Heart right ventricle (tissue), 16 donors: ENCODE measurements at regions not wholly inside any gene's neighbourhood (a gene's known extent, or its start where the extent isn't known, plus 50 kb on each side); places are given as distances from the start of the nearest gene placed in this dataset.

ENCODE experiments used
- ATAC-seq, 8 donors: fragments of 200-7000 bp; cut with Tn5 transposase; one replicate each; pipeline ENCODE4 v1.9.1; 2020; ENCODE audit warnings: mild to moderate bottlenecking in 8 of 8, moderate library complexity in 8 of 8, moderate number of reproducible peaks in 1 of 8
- DNase-seq, 2 donors: peaks; one replicate each; pipeline ENCODE4 v3.0.0-alpha.2; 2020
- H3K27ac ChIP-seq, 10 donors: fragments of 200-600 bp; sonication (generic) in 2 of 10; one replicate each; pipeline versions ENCODE4 v1.5.0 to v1.8.0; 2020 to 2022; ENCODE audit warnings: mild to moderate bottlenecking in 3 of 10
- H3K27me3 ChIP-seq, 7 donors: fragments of 200-600 bp; one replicate each; pipeline ENCODE4 v1.8.0; 2021 to 2022; ENCODE audit warnings: mild to moderate bottlenecking in 2 of 7
- H3K36me3 ChIP-seq, 9 donors: fragments of 200-600 bp; sonication (generic) in 1 of 9; one replicate each; pipeline versions ENCODE4 v1.5.0 to v1.8.0; 2020 to 2022; ENCODE audit warnings: mild to moderate bottlenecking in 2 of 9
- H3K4me1 ChIP-seq, 9 donors: fragments of 200-600 bp; sonication (generic) in 1 of 9; one replicate each; pipeline versions ENCODE4 v1.5.0 to v1.8.0; 2020 to 2022; ENCODE audit warnings: mild to moderate bottlenecking in 4 of 9
- H3K4me3 ChIP-seq, 10 donors: fragments of 200-600 bp; sonication (generic) in 2 of 10; one replicate each; pipeline versions ENCODE4 v1.5.0 to v1.8.0; 2020 to 2022; ENCODE audit warnings: mild to moderate bottlenecking in 7 of 10, moderate library complexity in 2 of 10
- H3K9me3 ChIP-seq, 11 donors: fragments of 200-600 bp in 10 of 11; sonication (generic) in 2 of 11; one replicate each; pipeline versions ENCODE4 v1.5.0 to v1.8.0; 2013 to 2022; ENCODE audit warnings: mild to moderate bottlenecking in 2 of 11, control low read depth in 1 of 11, moderate library complexity in 1 of 11
- CTCF ChIP-seq, 9 donors: fragments of 200-600 bp; sonication (generic) in 2 of 9; IDR thresholded peaks; one replicate each; pipeline versions ENCODE4 v1.5.0 to v1.8.0; 2021 to 2022; ENCODE audit warnings: antibody characterized with exemption in 9 of 9, mild to moderate bottlenecking in 5 of 9, moderate library complexity in 1 of 9
- WGBS, 2 donors: extraction: QIAGEN DNeasy Blood & Tissue Kit; methylation state at CpG; one replicate each; pipeline ENCODE4 v1.1.7; 2013; ENCODE audit warnings: inconsistent platforms in 1 of 2; 5-methylcytosine and 5-hydroxymethylcytosine counted together
- intact Hi-C, 10 donors: fragments of 100-400 bp; cut with DNase I; formaldehyde crosslinking; loops; one replicate each; pipeline versions ENCODE4 v1.11.1 to v1.14.2; 2022
- donor health status: Arrhythmogenic right ventricular cardiomyopathy.
- donor health status: ischemic (EF 13 %, LVEDD 7.1; RV severe dilation, severe dysfunction).
- donor health status: healthy with polysubstance abuse.
- donor health status: DM: no; HTN: yes; CAD: no.
- donor health status: DM: no; HTN: no; CAD: no.
- donor health status: ischemic (EF 25% LVEDD 6.9; RV normal size, moderate dysfunction).
- donor health status: ischemic (EF 25% LVEDD 5.7; RV mildly dilated, moderate dysfunction).
- donor health status: healthy.
- donor health status: DM: yes; HTN: yes; CAD: no.
- donor health status: Ischemic cardiomyopathy.
- donor health status: ischemic (EF 35%, LVEDD 5.7; RV mildly dilated, moderate dysfunction).
- donor health status: nonischemic (EF 11% LVEDD 7.7; RV severe dilation, severe dysfunction).
- donor health status: DM: yes; HTN: yes; CAD: no.
- donor health status: PGD.
- donor health status: ischemic (EF 29% LVEDD 5.4; RV normal size, mild dysfunction).
- donor health status: nonischemic (EF 23%, LVEDD 6.1; RV moderate dilation, normal function).

DNA sequence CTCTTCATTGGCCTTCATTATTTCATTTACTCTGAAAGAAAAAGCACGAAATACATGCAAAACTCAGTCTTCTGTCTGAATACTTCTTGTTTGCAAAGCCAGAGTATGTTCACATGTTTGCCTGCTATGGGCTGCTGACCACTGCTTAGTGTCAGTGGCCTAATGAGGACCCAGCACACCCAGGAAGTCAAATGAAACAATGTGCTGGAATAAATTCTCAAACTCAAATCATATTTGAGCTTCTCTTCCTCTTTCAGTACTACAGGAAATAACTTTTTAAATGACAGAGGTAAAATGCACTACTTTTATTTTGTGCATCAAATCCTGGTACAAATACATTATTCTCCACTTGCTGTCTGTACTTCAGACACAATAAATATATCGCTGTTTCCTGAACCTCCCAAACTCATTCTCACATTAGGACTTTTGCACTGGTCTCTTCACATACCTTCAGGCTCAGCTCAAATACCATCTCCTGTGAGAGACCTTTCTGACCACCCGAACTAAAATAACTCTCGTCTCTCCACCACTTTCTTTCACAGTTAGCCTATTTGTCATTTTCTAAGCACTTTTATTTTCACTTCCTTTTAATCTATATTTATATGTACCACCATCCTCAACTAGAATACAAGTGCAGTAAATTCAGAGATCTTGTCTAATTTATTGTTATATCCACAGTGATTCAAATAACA is 176.8 kb downstream of the TUSC7 start:
- Histone ChIP-seq H3K27me3 (no peaks in the 10 kb centered on the region), H3K9me3 (no peaks in the 10 kb centered on the region), H3K27ac (no peak overlapping the region), H3K36me3 (no peaks in the 10 kb centered on the region), H3K4me3 (no peak overlapping the region), H3K4me1 (no peaks in the 10 kb centered on the region)
- no peak for TF ChIP-seq CTCF (IDR thresholded peaks at IDR 0.05)
- intact Hi-C loops: no loop called here
- WGBS, 2 donors: 61% methylated on average over 4 of the region's 4 CpGs
- DNase-seq: no peak
- ATAC-seq: no peak

DNA sequence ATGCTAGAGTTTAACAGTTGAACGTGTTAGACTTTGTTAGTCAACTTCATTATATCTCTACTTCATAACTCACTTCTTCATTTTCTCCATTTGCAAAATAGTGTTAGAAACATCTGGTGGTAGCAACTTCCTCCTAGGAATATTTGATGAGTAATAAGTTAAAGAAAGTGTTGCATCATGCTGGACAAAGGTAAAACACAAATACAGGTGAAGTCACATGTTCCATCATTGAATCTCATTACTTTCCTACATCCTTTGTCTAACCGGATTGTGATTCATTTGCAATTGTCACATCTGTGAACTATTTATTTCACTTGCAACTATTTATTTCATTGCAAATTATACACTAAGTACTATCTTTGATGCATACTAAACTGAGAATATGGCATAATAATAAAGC is 186.5 kb downstream of the TUSC7 start:
- intact Hi-C loops: no loop called here

GRCh38 chr3:116897382-116897781 is 187.8 kb downstream of the TUSC7 start:
- no peak for DNase-seq
- 73 to 74% methylated on average over 3 of the region's 3 CpGs for WGBS, 2 donors
- ATAC-seq: no peak

More for the DNA sequence above, 186.5 kb downstream of the TUSC7 start:
- H3K4me3 ChIP-seq: no peak overlapping the region
- no peak for TF ChIP-seq CTCF (IDR thresholded peaks at IDR 0.05)
- no peaks in the 10 kb centered on the region for H3K27me3 ChIP-seq
- no peaks in the 10 kb centered on the region for H3K4me1 ChIP-seq
- no peak overlapping the region for H3K27ac ChIP-seq
- H3K9me3 ChIP-seq: peaks cover 0 to 4% (median 0%) of the 10 kb centered on the region in 11 donors
- 81 to 91% methylated on average over 2 of the region's 2 CpGs for WGBS, 2 donors
- no peak for ATAC-seq
- H3K36me3 ChIP-seq: no peaks in the 10 kb centered on the region
- no peak for DNase-seq

DNA sequence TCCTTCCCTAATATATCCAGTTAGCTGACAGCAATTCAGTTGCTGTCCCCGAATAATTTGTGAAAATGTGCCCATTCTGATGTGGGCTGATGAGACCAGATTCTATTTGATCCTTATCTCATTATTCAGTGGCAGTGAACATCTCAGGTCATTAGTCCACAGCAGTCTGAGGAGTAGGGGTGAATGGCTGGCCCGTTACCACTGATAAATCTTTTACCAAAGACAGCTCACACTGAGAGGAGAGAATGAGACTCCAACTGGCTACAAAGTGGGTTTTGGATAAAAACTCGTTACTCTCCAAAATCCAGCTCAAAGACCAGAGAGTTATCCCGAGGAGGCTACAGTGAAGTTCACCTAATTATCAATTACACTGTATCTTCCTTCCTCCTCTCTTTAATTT is 189.7 kb downstream of the TUSC7 start:
- H3K9me3 ChIP-seq: no peaks in the 10 kb centered on the region
- intact Hi-C loops: no loop called here
- H3K4me3 ChIP-seq: no peak overlapping the region
- no peak for TF ChIP-seq CTCF (IDR thresholded peaks at IDR 0.05)
- no peak for DNase-seq
- WGBS, 2 donors: 56 to 61% methylated on average over 4 of the region's 4 CpGs
- no peaks in the 10 kb centered on the region for H3K4me1 ChIP-seq
- no peaks in the 10 kb centered on the region for H3K36me3 ChIP-seq
- H3K27ac ChIP-seq: no peak overlapping the region
- no peaks in the 10 kb centered on the region for H3K27me3 ChIP-seq
- ATAC-seq: no peak

More at GRCh38 chr3:116897382-116897781, 187.8 kb downstream of the TUSC7 start:
- Histone ChIP-seq H3K27ac (no peak overlapping the region), H3K4me1 (no peaks in the 10 kb centered on the region), H3K4me3 (no peak overlapping the region), H3K9me3 (no peaks in the 10 kb centered on the region), H3K36me3 (no peaks in the 10 kb centered on the region), H3K27me3 (no peaks in the 10 kb centered on the region)
- intact Hi-C loops: no loop called here
- no peak for TF ChIP-seq CTCF (IDR thresholded peaks at IDR 0.05)
